ENCODE measurements at regions not wholly inside any gene's neighbourhood (a gene's known extent, or its start where the extent isn't known, plus 50 kb on each side); places are given as distances from the start of the nearest gene placed in this dataset.

- DNase-seq: peak in 1 of 9 donors; percentile 44
- no peak overlapping the region for H3K4me3 Mint-ChIP-seq
- Histone ChIP-seq H3K9me3 (ENCODE audit: control insufficient read depth in 2 of 3, low read length in 3 of 3) (no peaks in the 10 kb centered on the region), H3K27me3 (ENCODE audit: control insufficient read depth in 2 of 2, insufficient read depth in 2 of 2, low read length in 2 of 2) (no peaks in the 10 kb centered on the region), H3K36me3 (ENCODE audit: control insufficient read depth in 2 of 3, insufficient read depth in 3 of 3, low read length in 3 of 3) (no peaks in the 10 kb centered on the region), H3K4me1 (ENCODE audit: control insufficient read depth in 2 of 2, insufficient read depth in 2 of 2, low read length in 2 of 2) (no peaks in the 10 kb centered on the region), H3K4me3 (ENCODE audit: low read length) (no peak overlapping the region), H3K27ac (ENCODE audit: low read depth, low read length) (no peak overlapping the region)
- intact Hi-C loops (cut with micrococcal nuclease): loop anchor here in 1 of 2 donors (1.0 to 5.0 kb wide), 2 partner anchors 8 to 80 kb away; no protein-coding TSS in a partner anchor
- no peaks in the 10 kb centered on the region for H3K27me3 Mint-ChIP-seq
- H3K4me1 Mint-ChIP-seq: peaks cover 0 to 17% (median 7%) of the 10 kb centered on the region in 7 donors
- peaks cover 0 to 29% (median 0%) of the 10 kb centered on the region in 11 donors for H3K9me3 Mint-ChIP-seq
- ChIA-PET CTCF (no interaction called here), POLR2A (no interaction called here)
- H3K36me3 Mint-ChIP-seq: peaks cover 0 to 26% (median 0%) of the 10 kb centered on the region in 5 donors
- H3K27ac Mint-ChIP-seq: peak overlapping the region in 1 of 9 donors; percentile 66
- ATAC-seq: peak; percentile 70
These were observed 105.2 kb downstream of the MRPL39 start for GRCh38 chr21:25501996-25502665.

DNA sequence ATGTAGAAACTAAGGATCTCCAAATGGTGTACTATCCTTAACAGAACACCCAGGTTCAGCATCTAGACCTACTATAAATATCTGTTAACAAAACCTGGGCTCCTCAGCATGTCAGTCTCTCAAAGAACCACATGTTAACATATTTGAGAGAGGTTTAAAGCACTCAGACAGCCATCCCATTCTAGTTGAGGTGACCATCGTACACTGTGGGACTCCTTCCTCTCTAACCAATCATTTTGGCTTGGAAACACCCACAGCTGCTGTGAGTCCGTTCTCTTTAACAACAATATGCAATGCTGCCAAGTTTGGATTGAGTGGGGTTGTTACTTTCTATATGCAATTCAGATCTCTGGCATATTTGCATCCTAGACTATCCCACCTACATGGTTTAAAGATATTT lies 105.8 kb downstream of the MRPL39 start:
- Histone ChIP-seq H3K27me3 (ENCODE audit: control insufficient read depth in 2 of 2, insufficient read depth in 2 of 2, low read length in 2 of 2) (no peaks in the 10 kb centered on the region), H3K36me3 (ENCODE audit: control insufficient read depth in 2 of 3, insufficient read depth in 3 of 3, low read length in 3 of 3) (no peaks in the 10 kb centered on the region), H3K27ac (ENCODE audit: low read depth, low read length) (no peak overlapping the region), H3K4me3 (ENCODE audit: low read length) (no peak overlapping the region), H3K4me1 (ENCODE audit: control insufficient read depth in 2 of 2, insufficient read depth in 2 of 2, low read length in 2 of 2) (no peaks in the 10 kb centered on the region), H3K9me3 (ENCODE audit: control insufficient read depth in 2 of 3, low read length in 3 of 3) (no peaks in the 10 kb centered on the region)
- Mint-ChIP-seq H3K27me3 (no peaks in the 10 kb centered on the region), H3K27ac (no peak overlapping the region), H3K36me3 (peaks cover 0 to 29% (median 0%) of the 10 kb centered on the region in 5 donors), H3K4me3 (no peak overlapping the region), H3K4me1 (peaks cover 0 to 17% (median 7%) of the 10 kb centered on the region in 7 donors), H3K9me3 (peaks cover 0 to 29% (median 0%) of the 10 kb centered on the region in 11 donors)
- ATAC-seq (no peak), DNase-seq (no peak)
- CTCF ChIA-PET: no interaction called here
- POLR2A ChIA-PET: no interaction called here
- intact Hi-C loops (cut with micrococcal nuclease): loop anchor here in 1 of 2 donors (5.0 kb wide), 1 partner anchor 79 kb away; no protein-coding TSS in a partner anchor

GRCh38 chr21:25500598-25500997 lies 106.7 kb downstream of the MRPL39 start:
- no peaks in the 10 kb centered on the region for H3K27me3 Mint-ChIP-seq
- no peak for DNase-seq
- H3K4me3 Mint-ChIP-seq: no peak overlapping the region
- H3K36me3 Mint-ChIP-seq: peaks cover 0 to 29% (median 0%) of the 10 kb centered on the region in 5 donors
- ChIA-PET CTCF (no interaction called here), POLR2A (no interaction called here)
- H3K27ac ChIP-seq (ENCODE audit: low read depth, low read length): no peak overlapping the region
- H3K4me3 ChIP-seq (ENCODE audit: low read length): no peak overlapping the region
- peaks cover 0 to 29% (median 0%) of the 10 kb centered on the region in 11 donors for H3K9me3 Mint-ChIP-seq
- H3K27ac Mint-ChIP-seq: no peak overlapping the region
- intact Hi-C loops (cut with micrococcal nuclease): loop anchor here in 1 of 2 donors (5.0 kb wide), 1 partner anchor 78 kb away; no protein-coding TSS in a partner anchor
- H3K4me1 ChIP-seq (ENCODE audit: control insufficient read depth in 2 of 2, insufficient read depth in 2 of 2, low read length in 2 of 2): no peaks in the 10 kb centered on the region
- H3K36me3 ChIP-seq (ENCODE audit: control insufficient read depth in 2 of 3, insufficient read depth in 3 of 3, low read length in 3 of 3): no peaks in the 10 kb centered on the region
- H3K9me3 ChIP-seq (ENCODE audit: control insufficient read depth in 2 of 3, low read length in 3 of 3): no peaks in the 10 kb centered on the region
- ATAC-seq: no peak
- peaks cover 0 to 13% (median 7%) of the 10 kb centered on the region in 7 donors for H3K4me1 Mint-ChIP-seq
- no peaks in the 10 kb centered on the region for H3K27me3 ChIP-seq (ENCODE audit: control insufficient read depth in 2 of 2, insufficient read depth in 2 of 2, low read length in 2 of 2)

GRCh38 chr21:25496825-25497482 lies 110.3 kb downstream of the MRPL39 start:
- CTCF ChIA-PET: no interaction called here

GRCh38 chr21:25494804-25495203 lies 112.5 kb downstream of the MRPL39 start:
- ATAC-seq (no peak), DNase-seq (no peak)
- H3K4me3 ChIP-seq (ENCODE audit: low read length): no peak overlapping the region
- ChIA-PET POLR2A (no interaction called here), CTCF (no interaction called here)
- no peaks in the 10 kb centered on the region for H3K9me3 ChIP-seq (ENCODE audit: control insufficient read depth in 2 of 3, low read length in 3 of 3)
- no peaks in the 10 kb centered on the region for H3K27me3 ChIP-seq (ENCODE audit: control insufficient read depth in 2 of 2, insufficient read depth in 2 of 2, low read length in 2 of 2)
- no peaks in the 10 kb centered on the region for H3K36me3 ChIP-seq (ENCODE audit: control insufficient read depth in 2 of 3, insufficient read depth in 3 of 3, low read length in 3 of 3)
- H3K4me3 Mint-ChIP-seq: no peak overlapping the region
- H3K4me1 ChIP-seq (ENCODE audit: control insufficient read depth in 2 of 2, insufficient read depth in 2 of 2, low read length in 2 of 2): no peaks in the 10 kb centered on the region
- H3K27me3 Mint-ChIP-seq: no peaks in the 10 kb centered on the region
- intact Hi-C loops (cut with micrococcal nuclease): no loop called here
- peaks cover 0 to 16% (median 0%) of the 10 kb centered on the region in 11 donors for H3K9me3 Mint-ChIP-seq
- H3K27ac ChIP-seq (ENCODE audit: low read depth, low read length): no peak overlapping the region
- H3K4me1 Mint-ChIP-seq: peaks cover 0 to 17% (median 0%) of the 10 kb centered on the region in 7 donors
- no peak overlapping the region for H3K27ac Mint-ChIP-seq
- H3K36me3 Mint-ChIP-seq: peaks cover 0 to 19% (median 0%) of the 10 kb centered on the region in 5 donors

More at GRCh38 chr21:25496825-25497482, 110.3 kb downstream of the MRPL39 start:
- H3K9me3 ChIP-seq (ENCODE audit: control insufficient read depth in 2 of 3, low read length in 3 of 3): no peaks in the 10 kb centered on the region
- H3K36me3 Mint-ChIP-seq: peaks cover 0 to 18% (median 0%) of the 10 kb centered on the region in 5 donors
- no peaks in the 10 kb centered on the region for H3K4me1 ChIP-seq (ENCODE audit: control insufficient read depth in 2 of 2, insufficient read depth in 2 of 2, low read length in 2 of 2)
- ATAC-seq (no peak), DNase-seq (no peak)
- H3K27me3 Mint-ChIP-seq: no peaks in the 10 kb centered on the region
- H3K27ac Mint-ChIP-seq: no peak overlapping the region
- peaks cover 0 to 23% (median 0%) of the 10 kb centered on the region in 11 donors for H3K9me3 Mint-ChIP-seq
- intact Hi-C loops (cut with micrococcal nuclease): no loop called here
- H3K4me3 Mint-ChIP-seq: no peak overlapping the region
- no peaks in the 10 kb centered on the region for H3K27me3 ChIP-seq (ENCODE audit: control insufficient read depth in 2 of 2, insufficient read depth in 2 of 2, low read length in 2 of 2)
- no peaks in the 10 kb centered on the region for H3K36me3 ChIP-seq (ENCODE audit: control insufficient read depth in 2 of 3, insufficient read depth in 3 of 3, low read length in 3 of 3)
- peaks cover 0 to 7% (median 3%) of the 10 kb centered on the region in 7 donors for H3K4me1 Mint-ChIP-seq
- POLR2A ChIA-PET: no interaction called here
- H3K4me3 ChIP-seq (ENCODE audit: low read length): no peak overlapping the region
- H3K27ac ChIP-seq (ENCODE audit: low read depth, low read length): no peak overlapping the region

DNA sequence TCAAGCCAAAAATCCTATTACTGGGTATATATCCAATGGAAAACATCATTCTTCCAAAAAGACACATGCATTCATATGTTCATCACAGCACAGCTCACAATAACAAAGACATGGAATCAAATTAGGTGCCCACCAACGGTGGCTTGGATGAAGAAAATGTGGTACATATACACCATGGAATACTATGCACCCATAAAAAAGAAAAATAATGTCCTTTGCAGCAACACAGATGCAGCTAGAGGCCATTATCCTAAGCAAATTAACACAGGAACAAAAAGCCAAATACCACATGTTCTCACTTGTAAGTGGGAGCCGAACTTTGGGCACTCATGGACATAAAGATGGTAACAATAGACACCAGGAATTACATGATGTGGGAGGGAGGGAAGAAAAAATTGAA lies 113.6 kb downstream of the MRPL39 start:
- no peaks in the 10 kb centered on the region for H3K27me3 Mint-ChIP-seq
- peaks cover 0 to 18% (median 0%) of the 10 kb centered on the region in 7 donors for H3K4me1 Mint-ChIP-seq
- Histone ChIP-seq H3K4me3 (ENCODE audit: low read length) (no peak overlapping the region), H3K27ac (ENCODE audit: low read depth, low read length) (no peak overlapping the region), H3K9me3 (ENCODE audit: control insufficient read depth in 2 of 3, low read length in 3 of 3) (no peaks in the 10 kb centered on the region), H3K36me3 (ENCODE audit: control insufficient read depth in 2 of 3, insufficient read depth in 3 of 3, low read length in 3 of 3) (no peaks in the 10 kb centered on the region), H3K4me1 (ENCODE audit: control insufficient read depth in 2 of 2, insufficient read depth in 2 of 2, low read length in 2 of 2) (no peaks in the 10 kb centered on the region), H3K27me3 (ENCODE audit: control insufficient read depth in 2 of 2, insufficient read depth in 2 of 2, low read length in 2 of 2) (no peaks in the 10 kb centered on the region)
- H3K4me3 Mint-ChIP-seq: no peak overlapping the region
- CTCF ChIA-PET: interaction anchor here (0.6 kb wide), 1 partner anchor 654 kb away, joined by 3 read pairs; no protein-coding TSS in a partner anchor
- intact Hi-C loops (cut with micrococcal nuclease): no loop called here
- peaks cover 0 to 8% (median 0%) of the 10 kb centered on the region in 11 donors for H3K9me3 Mint-ChIP-seq
- POLR2A ChIA-PET: no interaction called here
- H3K36me3 Mint-ChIP-seq: peaks cover 0 to 13% (median 0%) of the 10 kb centered on the region in 5 donors
- ATAC-seq: no peak
- no peak overlapping the region for H3K27ac Mint-ChIP-seq
- no peak for DNase-seq
